ENCODE measurements at regions not wholly inside any gene's neighbourhood (a gene's known extent, or its start where the extent isn't known, plus 50 kb on each side); places are given as distances from the start of the nearest gene placed in this dataset.

- intact Hi-C loops (cut with micrococcal nuclease), result no loop called here
Observed at GRCh38 chr13:107765724-107766401, 449.5 kb downstream of the LIG4 start.

GRCh38 chr13:107764046-107764445 lies 451.3 kb downstream of the LIG4 start:
- intact Hi-C loops (cut with micrococcal nuclease), result no loop called here

GRCh38 chr13:107753748-107754147 lies 461.6 kb downstream of the LIG4 start:
- intact Hi-C loops (cut with micrococcal nuclease), result no loop called here

GRCh38 chr13:107753291-107753690 lies 462.0 kb downstream of the LIG4 start:
- intact Hi-C loops (cut with micrococcal nuclease), result no loop called here

- intact Hi-C loops (cut with micrococcal nuclease), result no loop called here
Observed at GRCh38 chr13:107743983-107744382, 471.4 kb downstream of the LIG4 start.

- intact Hi-C loops (cut with micrococcal nuclease), result no loop called here
Observed at GRCh38 chr13:107743526-107743925, 471.8 kb downstream of the LIG4 start.

GRCh38 chr13:107743100-107743499 lies 472.2 kb downstream of the LIG4 start:
- intact Hi-C loops (cut with micrococcal nuclease), result no loop called here

- intact Hi-C loops (cut with micrococcal nuclease), result no loop called here
Observed at GRCh38 chr13:107742544-107742943, 472.8 kb downstream of the LIG4 start.

- intact Hi-C loops (cut with micrococcal nuclease), result no loop called here
Observed at GRCh38 chr13:107738004-107738403, 477.3 kb downstream of the LIG4 start.

- intact Hi-C loops (cut with micrococcal nuclease), result no loop called here
Observed at GRCh38 chr13:107736731-107737130, 478.6 kb downstream of the LIG4 start.

- intact Hi-C loops (cut with micrococcal nuclease), result no loop called here
Observed at GRCh38 chr13:107736170-107736569, 479.2 kb downstream of the LIG4 start.

GRCh38 chr13:107734891-107735625 lies 480.3 kb downstream of the LIG4 start:
- intact Hi-C loops (cut with micrococcal nuclease), result no loop called here

- intact Hi-C loops (cut with micrococcal nuclease), result no loop called here
Observed at GRCh38 chr13:107733276-107733675, 482.1 kb downstream of the LIG4 start.

GRCh38 chr13:107730813-107731212 lies 484.5 kb downstream of the LIG4 start:
- intact Hi-C loops (cut with micrococcal nuclease), result no loop called here

- intact Hi-C loops (cut with micrococcal nuclease), result no loop called here
Observed at GRCh38 chr13:107721125-107721869, 494.0 kb downstream of the LIG4 start.

- intact Hi-C loops (cut with micrococcal nuclease), result no loop called here
Observed at GRCh38 chr13:107716741-107717140, 498.6 kb downstream of the LIG4 start.

GRCh38 chr13:107716241-107716640 lies 499.1 kb downstream of the LIG4 start:
- intact Hi-C loops (cut with micrococcal nuclease), result no loop called here

GRCh38 chr13:107715496-107715895 lies 499.8 kb downstream of the LIG4 start:
- intact Hi-C loops (cut with micrococcal nuclease), result no loop called here

- intact Hi-C loops (cut with micrococcal nuclease), result no loop called here
Observed at GRCh38 chr13:107713314-107713713, 502.0 kb downstream of the LIG4 start.

GRCh38 chr13:107712145-107712860 lies 503.0 kb downstream of the LIG4 start:
- intact Hi-C loops (cut with micrococcal nuclease), result no loop called here

GRCh38 chr13:107690181-107690580 lies 525.2 kb downstream of the LIG4 start:
- intact Hi-C loops (cut with micrococcal nuclease), result no loop called here

- intact Hi-C loops (cut with micrococcal nuclease), result no loop called here
Observed at GRCh38 chr13:107685876-107686275, 529.5 kb downstream of the LIG4 start.
